ENCODE measurements at regions not wholly inside any gene's neighbourhood (a gene's known extent, or its start where the extent isn't known, plus 50 kb on each side); places are given as distances from the start of the nearest gene placed in this dataset.

DNA sequence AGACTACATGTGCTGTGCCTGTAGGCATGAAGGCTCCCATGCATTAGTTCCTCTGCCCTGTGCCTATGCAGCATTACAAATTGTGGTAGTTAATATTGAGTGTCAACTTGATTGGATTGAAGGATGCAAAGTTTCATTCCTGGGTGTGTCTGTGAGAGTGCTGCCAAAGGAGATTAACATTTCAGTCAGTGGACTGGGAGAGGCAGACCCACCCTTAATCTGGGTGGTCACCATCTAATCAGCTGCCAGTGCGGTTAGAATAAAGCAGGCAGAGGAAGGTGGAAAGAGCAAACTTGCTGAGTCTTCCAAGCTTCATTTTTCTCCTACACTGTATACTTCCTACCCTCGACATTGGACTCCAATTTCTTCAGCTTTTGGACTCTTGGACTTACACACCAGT lies 460.2 kb upstream of the SMIM31 start:
- TF ChIP-seq, protein P1, sequence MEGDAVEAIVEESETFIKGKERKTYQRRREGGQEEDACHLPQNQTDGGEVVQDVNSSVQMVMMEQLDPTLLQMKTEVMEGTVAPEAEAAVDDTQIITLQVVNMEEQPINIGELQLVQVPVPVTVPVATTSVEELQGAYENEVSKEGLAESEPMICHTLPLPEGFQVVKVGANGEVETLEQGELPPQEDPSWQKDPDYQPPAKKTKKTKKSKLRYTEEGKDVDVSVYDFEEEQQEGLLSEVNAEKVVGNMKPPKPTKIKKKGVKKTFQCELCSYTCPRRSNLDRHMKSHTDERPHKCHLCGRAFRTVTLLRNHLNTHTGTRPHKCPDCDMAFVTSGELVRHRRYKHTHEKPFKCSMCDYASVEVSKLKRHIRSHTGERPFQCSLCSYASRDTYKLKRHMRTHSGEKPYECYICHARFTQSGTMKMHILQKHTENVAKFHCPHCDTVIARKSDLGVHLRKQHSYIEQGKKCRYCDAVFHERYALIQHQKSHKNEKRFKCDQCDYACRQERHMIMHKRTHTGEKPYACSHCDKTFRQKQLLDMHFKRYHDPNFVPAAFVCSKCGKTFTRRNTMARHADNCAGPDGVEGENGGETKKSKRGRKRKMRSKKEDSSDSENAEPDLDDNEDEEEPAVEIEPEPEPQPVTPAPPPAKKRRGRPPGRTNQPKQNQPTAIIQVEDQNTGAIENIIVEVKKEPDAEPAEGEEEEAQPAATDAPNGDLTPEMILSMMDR (IDR thresholded peaks at IDR 0.05; ENCODE audit: low read length) = no peak
- no peak for TF ChIP-seq EZH2phosphoT487 (IDR thresholded peaks at IDR 0.05; ENCODE audit: low read length)
- no peak for TF ChIP-seq EZH2 (optimal IDR thresholded peaks at IDR 0.05; ENCODE audit: low read depth, low read length)
